ENCODE measurements at regions not wholly inside any gene's neighbourhood (a gene's known extent, or its start where the extent isn't known, plus 50 kb on each side); places are given as distances from the start of the nearest gene placed in this dataset.

- TF ChIP-seq CTCF (IDR thresholded peaks at IDR 0.05) (no peak), EP300 (IDR thresholded peaks at IDR 0.05; ENCODE audit: low read depth) (no peak), POLR2A (IDR thresholded peaks at IDR 0.05) (no peak)
Measured at GRCh38 chr1:95984798-95985374, 736.7 kb upstream of the PTBP2 start.
